ENCODE measurements at regions not wholly inside any gene's neighbourhood (a gene's known extent, or its start where the extent isn't known, plus 50 kb on each side); places are given as distances from the start of the nearest gene placed in this dataset.
"Not testable (repeated sequence)": the region's sequence is repeated elsewhere in the genome, so short reads cannot be mapped to it uniquely, and the experiment has no call there.

DNA sequence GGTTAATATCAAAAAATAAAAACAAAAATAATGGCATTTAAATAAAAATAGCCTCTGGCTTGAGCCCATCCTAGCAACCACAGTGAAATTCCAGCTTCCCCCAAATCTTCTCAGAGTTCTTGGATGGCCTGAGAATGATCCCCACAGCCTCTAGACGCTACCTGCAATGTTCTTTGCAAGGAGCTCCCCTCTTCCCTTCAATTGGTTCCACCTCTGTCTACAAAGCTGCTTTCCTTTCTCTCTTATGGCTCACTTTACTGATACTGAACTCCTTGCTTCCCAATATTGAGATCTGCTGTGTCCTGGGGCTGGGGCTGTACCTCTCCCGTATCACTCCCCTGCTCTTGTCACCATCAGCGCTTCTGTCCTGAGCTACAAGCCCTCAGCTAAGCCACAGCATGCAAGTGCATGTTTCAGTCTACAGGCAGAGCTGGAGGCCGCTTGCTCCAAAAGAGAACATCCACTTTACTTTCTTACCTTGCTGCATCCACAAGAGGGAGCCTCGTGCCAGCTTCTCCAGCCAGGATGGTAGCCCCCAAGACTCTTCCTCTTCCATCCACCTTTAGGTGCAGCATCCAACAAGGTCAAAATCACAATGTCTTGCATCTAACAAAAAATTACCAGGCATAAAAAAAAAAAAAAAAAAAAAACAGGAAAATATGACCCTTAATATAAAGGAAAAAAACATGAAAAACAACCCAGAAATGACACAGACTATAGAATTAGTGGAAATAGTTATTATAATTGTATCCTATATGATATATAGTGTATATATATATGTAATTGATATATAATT, 57.4 kb upstream of the PRSS3 start:
- Mint-ChIP-seq H3K4me3 (no peak overlapping the region), H3K27me3 (peaks cover 3% of the 10 kb centered on the region), H3K36me3 (ENCODE audit: low read depth) (no peaks in the 10 kb centered on the region), H3K9me3 (peaks cover 8% of the 10 kb centered on the region), H3K27ac (no peak overlapping the region), H3K4me1 (ENCODE audit: low read depth) (no peaks in the 10 kb centered on the region)
- POLR2A ChIA-PET: no interaction called here
- intact Hi-C loops (cut with micrococcal nuclease): no loop called here
- ATAC-seq (no peak), DNase-seq (peak; percentile 48)
- TF ChIP-seq, protein P1, sequence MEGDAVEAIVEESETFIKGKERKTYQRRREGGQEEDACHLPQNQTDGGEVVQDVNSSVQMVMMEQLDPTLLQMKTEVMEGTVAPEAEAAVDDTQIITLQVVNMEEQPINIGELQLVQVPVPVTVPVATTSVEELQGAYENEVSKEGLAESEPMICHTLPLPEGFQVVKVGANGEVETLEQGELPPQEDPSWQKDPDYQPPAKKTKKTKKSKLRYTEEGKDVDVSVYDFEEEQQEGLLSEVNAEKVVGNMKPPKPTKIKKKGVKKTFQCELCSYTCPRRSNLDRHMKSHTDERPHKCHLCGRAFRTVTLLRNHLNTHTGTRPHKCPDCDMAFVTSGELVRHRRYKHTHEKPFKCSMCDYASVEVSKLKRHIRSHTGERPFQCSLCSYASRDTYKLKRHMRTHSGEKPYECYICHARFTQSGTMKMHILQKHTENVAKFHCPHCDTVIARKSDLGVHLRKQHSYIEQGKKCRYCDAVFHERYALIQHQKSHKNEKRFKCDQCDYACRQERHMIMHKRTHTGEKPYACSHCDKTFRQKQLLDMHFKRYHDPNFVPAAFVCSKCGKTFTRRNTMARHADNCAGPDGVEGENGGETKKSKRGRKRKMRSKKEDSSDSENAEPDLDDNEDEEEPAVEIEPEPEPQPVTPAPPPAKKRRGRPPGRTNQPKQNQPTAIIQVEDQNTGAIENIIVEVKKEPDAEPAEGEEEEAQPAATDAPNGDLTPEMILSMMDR (IDR thresholded peaks at IDR 0.05): peak; percentile 55
- CTCF ChIA-PET: interaction anchor here (0.6 to 3.4 kb wide), 10 partner anchors 11 to 114 kb away, joined by 3 to 32 read pairs (median 4); no protein-coding TSS in a partner anchor

DNA sequence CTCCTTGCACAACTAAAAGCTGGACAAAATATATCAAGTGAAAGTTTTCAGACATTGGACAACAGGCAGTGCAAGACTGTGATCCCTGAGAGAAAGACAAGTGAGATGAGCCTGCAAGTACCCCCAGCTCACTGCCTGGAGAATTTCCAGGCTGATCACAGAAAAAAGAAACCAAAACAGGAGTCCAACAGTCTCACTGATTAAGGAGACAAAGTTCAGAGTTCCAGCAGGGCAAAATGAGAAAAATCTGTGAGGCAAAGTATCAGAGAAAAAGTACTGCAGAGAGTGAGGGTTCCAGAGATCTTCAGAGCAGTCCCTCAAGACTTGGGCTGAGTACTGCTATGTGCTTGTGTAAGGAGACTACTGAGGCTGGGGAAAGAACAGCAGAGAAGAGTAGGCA, 56.0 kb upstream of the PRSS3 start:
- H3K27ac Mint-ChIP-seq: no peak overlapping the region
- POLR2A ChIA-PET: no interaction called here
- TF ChIP-seq, protein P1 (IDR thresholded peaks at IDR 0.05): no peak
- CTCF ChIA-PET: interaction anchor here (0.7 to 3.4 kb wide), 3 partner anchors 10 to 115 kb away, joined by 3 to 32 read pairs (median 4); no protein-coding TSS in a partner anchor
- no peaks in the 10 kb centered on the region for H3K4me1 Mint-ChIP-seq (ENCODE audit: low read depth)
- intact Hi-C loops (cut with micrococcal nuclease): no loop called here
- DNase-seq: no peak
- H3K9me3 Mint-ChIP-seq: peaks cover 8% of the 10 kb centered on the region
- H3K27me3 Mint-ChIP-seq: peaks cover under 1% of the 10 kb centered on the region
- H3K36me3 Mint-ChIP-seq (ENCODE audit: low read depth): no peaks in the 10 kb centered on the region
- ATAC-seq: no peak
- H3K4me3 Mint-ChIP-seq: no peak overlapping the region

DNA sequence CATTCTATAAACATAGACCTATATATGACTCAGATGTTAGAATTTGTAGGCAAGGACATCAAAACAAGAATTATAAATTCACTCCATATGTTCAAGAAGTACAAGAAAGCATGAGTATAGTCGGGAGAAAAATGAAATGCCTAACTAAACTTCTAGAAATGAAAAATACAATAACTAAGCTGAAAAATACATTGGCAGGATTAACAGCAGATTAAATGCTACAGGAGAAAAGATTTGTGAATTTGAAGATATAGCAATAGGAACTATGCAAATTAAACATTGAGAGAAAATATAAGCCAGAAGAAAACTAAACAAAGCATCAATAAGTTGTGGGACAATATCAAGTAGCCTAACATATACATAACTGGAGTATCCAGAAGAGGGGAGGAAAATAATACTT, 55.3 kb upstream of the PRSS3 start:
- CTCF ChIA-PET: no interaction called here

DNA sequence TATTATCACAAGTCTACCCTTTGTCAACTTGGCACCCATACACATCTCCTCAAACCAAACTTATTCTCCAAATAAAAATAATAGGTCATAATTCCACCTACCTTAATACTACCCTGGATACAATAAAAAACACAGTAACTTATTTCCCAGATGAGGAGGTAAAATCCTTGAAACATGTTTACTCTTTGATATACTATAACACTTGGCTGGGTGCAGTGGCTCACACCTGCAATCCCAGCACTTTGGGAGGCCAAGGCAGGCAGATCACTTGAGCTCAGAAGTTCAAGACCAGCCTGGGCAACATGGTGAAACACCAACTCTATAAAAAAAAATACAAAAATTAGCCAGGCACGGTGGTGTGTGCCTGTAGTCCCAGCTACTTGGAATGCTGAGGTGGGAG, 54.4 kb upstream of the PRSS3 start:
- intact Hi-C loops (cut with micrococcal nuclease): loop anchor here (5.0 kb wide), 1 partner anchor 36 kb away; no protein-coding TSS in a partner anchor
- DNase-seq; H3K4me1 Mint-ChIP-seq (ENCODE audit: low read depth); H3K27ac Mint-ChIP-seq; H3K36me3 Mint-ChIP-seq (ENCODE audit: low read depth); POLR2A ChIA-PET; ATAC-seq; H3K9me3 Mint-ChIP-seq; CTCF ChIA-PET; H3K4me3 Mint-ChIP-seq; H3K27me3 Mint-ChIP-seq: not testable (repeated sequence)

More for the DNA sequence above, 55.3 kb upstream of the PRSS3 start:
- POLR2A ChIA-PET: no interaction called here
- Mint-ChIP-seq H3K4me3 (no peak overlapping the region), H3K9me3 (peaks cover 8% of the 10 kb centered on the region), H3K27me3 (no peaks in the 10 kb centered on the region), H3K27ac (no peak overlapping the region), H3K36me3 (ENCODE audit: low read depth) (no peaks in the 10 kb centered on the region), H3K4me1 (ENCODE audit: low read depth) (no peaks in the 10 kb centered on the region)
- ATAC-seq (no peak), DNase-seq (no peak)
- intact Hi-C loops (cut with micrococcal nuclease): loop anchor here (5.0 kb wide), 1 partner anchor 37 kb away; no protein-coding TSS in a partner anchor
- TF ChIP-seq, protein P1 (IDR thresholded peaks at IDR 0.05): no peak

DNA sequence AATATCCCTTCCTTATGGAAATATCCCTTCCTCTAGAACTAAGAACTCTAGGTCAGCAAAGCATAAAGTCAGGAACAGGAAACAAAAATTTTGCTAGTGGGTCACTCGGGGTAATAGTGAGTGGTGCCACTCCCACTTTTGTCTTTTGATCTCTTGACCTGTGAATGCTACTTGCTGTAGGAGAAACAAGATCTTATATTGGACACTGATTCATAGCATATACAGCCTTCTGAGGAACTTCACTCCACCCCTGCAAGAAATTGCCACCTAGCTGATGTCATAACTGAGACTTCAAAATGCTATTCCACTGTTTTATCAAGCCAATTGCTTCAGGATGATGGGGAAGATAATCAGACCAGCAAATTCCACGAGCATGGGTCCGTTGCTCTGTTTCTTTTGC, 53.3 kb upstream of the PRSS3 start:
- DNase-seq (no peak), ATAC-seq (no peak)
- TF ChIP-seq, protein P1 (IDR thresholded peaks at IDR 0.05): no peak
- Mint-ChIP-seq H3K4me1 (ENCODE audit: low read depth) (no peaks in the 10 kb centered on the region), H3K4me3 (no peak overlapping the region), H3K27me3 (peaks cover 7% of the 10 kb centered on the region), H3K9me3 (peaks cover 8% of the 10 kb centered on the region), H3K27ac (no peak overlapping the region), H3K36me3 (ENCODE audit: low read depth) (no peaks in the 10 kb centered on the region)
- intact Hi-C loops (cut with micrococcal nuclease): loop anchor here (5.0 kb wide), 1 partner anchor 35 kb away; no protein-coding TSS in a partner anchor
- ChIA-PET CTCF (no interaction called here), POLR2A (no interaction called here)
